Activated naive CD8-positive, alpha-beta T cell treated with anti-CD3 and anti-CD28 coated beads, Interleukin-2, amount 50 U/mL, for 16 hours (primary cell): ENCODE measurements at regions not wholly inside any gene's neighbourhood (a gene's known extent, or its start where the extent isn't known, plus 50 kb on each side); places are given as distances from the start of the nearest gene placed in this dataset.

Experiments
- DNase-seq: peaks from one replicate; pipeline ENCODE4 v3.0.0-alpha.2; 2020; ENCODE audit warnings: low read depth, low spot score

GRCh38 chr1:244264163-244264562 lies 187.5 kb downstream of the ADSS2 start:
- DNase-seq, result no peak

- DNase-seq, result no peak
Measured at GRCh38 chr1:244265507-244265906, 186.2 kb downstream of the ADSS2 start.

GRCh38 chr1:244269169-244269568 lies 182.5 kb downstream of the ADSS2 start:
- DNase-seq, result no peak

GRCh38 chr1:244271004-244271403 lies 180.7 kb downstream of the ADSS2 start:
- no peak for DNase-seq

- no peak for DNase-seq
Measured at GRCh38 chr1:244271691-244272308, 179.9 kb downstream of the ADSS2 start.

- peak; percentile 43 for DNase-seq
Measured at GRCh38 chr1:244272471-244273261, 179.0 kb downstream of the ADSS2 start.

- no peak for DNase-seq
Measured at GRCh38 chr1:244273262-244273844, 178.4 kb downstream of the ADSS2 start.

- DNase-seq, result no peak
Measured at GRCh38 chr1:244273845-244274619, 177.7 kb downstream of the ADSS2 start.

GRCh38 chr1:244276646-244277045 lies 175.1 kb downstream of the ADSS2 start:
- no peak for DNase-seq

- DNase-seq, result no peak
Measured at GRCh38 chr1:244280201-244280600, 171.5 kb downstream of the ADSS2 start.

GRCh38 chr1:244280859-244281258 lies 170.8 kb downstream of the ADSS2 start:
- no peak for DNase-seq

GRCh38 chr1:244283772-244284171 lies 167.9 kb downstream of the ADSS2 start:
- DNase-seq, result no peak

- no peak for DNase-seq
Measured at GRCh38 chr1:244284641-244285156, 167.0 kb downstream of the ADSS2 start.

GRCh38 chr1:244286341-244286740 lies 165.4 kb downstream of the ADSS2 start:
- no peak for DNase-seq

- no peak for DNase-seq
Measured at GRCh38 chr1:244287726-244288125, 164.0 kb downstream of the ADSS2 start.

GRCh38 chr1:244288663-244289062 lies 163.0 kb downstream of the ADSS2 start:
- DNase-seq, result no peak

- DNase-seq, result no peak
Measured at GRCh38 chr1:244289991-244290785, 161.5 kb downstream of the ADSS2 start.

GRCh38 chr1:244291236-244292201 lies 160.2 kb downstream of the ADSS2 start:
- DNase-seq, result no peak

GRCh38 chr1:244294599-244295224 lies 157.0 kb downstream of the ADSS2 start:
- DNase-seq, result no peak
